Mucosa of descending colon (tissue), 3 donors: ENCODE measurements at regions not wholly inside any gene's neighbourhood (a gene's known extent, or its start where the extent isn't known, plus 50 kb on each side); places are given as distances from the start of the nearest gene placed in this dataset.

ENCODE experiments used
- ATAC-seq: fragments of 200-7000 bp; cut with Tn5 transposase; one replicate; pipeline ENCODE4 v1.9.1; 2020; ENCODE audit warnings: mild to moderate bottlenecking, moderate library complexity
- DNase-seq, 3 donors: peaks; one replicate each; pipeline ENCODE4 v3.0.0-alpha.2; 2020
- H3K36me3 ChIP-seq: fragments of 200-600 bp; one replicate; pipeline ENCODE4 v1.8.0; 2021; ENCODE audit warnings: low read depth, mild to moderate bottlenecking
- H3K4me1 ChIP-seq: fragments of 200-600 bp; one replicate; pipeline ENCODE4 v1.8.0; 2021; ENCODE audit warnings: low read depth, mild to moderate bottlenecking
- H3K4me3 ChIP-seq: fragments of 200-600 bp; one replicate; pipeline ENCODE4 v1.8.0; 2021; ENCODE audit warnings: mild to moderate bottlenecking
- H3K9me3 ChIP-seq: fragments of 200-600 bp; one replicate; pipeline ENCODE4 v1.8.0; 2021; ENCODE audit warnings: mild to moderate bottlenecking
- intact Hi-C, 2 donors: fragments of 100-400 bp; cut with DNase I in 1 of 2; cut with micrococcal nuclease in 1 of 2; formaldehyde crosslinking; loops; one replicate each; pipeline versions ENCODE4 v1.11.0 to v1.11.1; 2022; cut with DNase I, micrococcal nuclease
- TF ChIP-seq, protein P1 (sequence below): fragments of 200-600 bp; IDR thresholded peaks from one replicate; pipeline ENCODE4 v1.8.0; 2022; ENCODE audit warnings: antibody characterized with exemption, mild to moderate bottlenecking
- donor health status: DM: no; HTN: no; CAD: no; lungs with moderate emphysema.
- donor health status: DM: no; HTN: no; CAD: no.
- donor health status: DM: no; HTN: yes; CAD: no.

DNA sequence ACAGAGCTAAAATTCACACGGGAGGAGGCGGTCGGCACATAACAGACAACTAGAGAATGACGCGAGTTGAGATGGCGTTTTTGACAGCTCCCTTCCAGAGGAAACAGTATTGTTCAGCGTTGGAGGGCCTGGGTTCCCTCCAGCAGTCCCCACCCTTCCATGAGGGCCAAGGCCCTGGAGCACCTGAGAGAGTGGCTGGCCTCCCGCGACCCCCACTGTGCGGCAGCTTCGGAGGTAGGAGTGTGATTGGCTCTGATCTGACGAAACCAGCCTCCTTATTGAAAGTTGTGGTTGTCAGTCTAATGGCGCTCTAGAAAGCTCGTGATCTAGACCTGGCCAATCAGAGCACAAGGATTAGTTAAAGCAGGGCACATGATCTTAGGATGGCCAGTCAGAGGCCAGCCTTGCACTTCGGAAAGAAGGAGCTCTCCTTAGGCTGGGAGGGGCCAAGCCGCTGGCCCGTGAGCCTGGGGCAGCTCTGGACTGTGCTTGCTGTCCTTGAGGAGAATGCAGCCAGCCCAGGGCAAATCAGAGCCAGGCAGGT is 104.5 kb upstream of the CELF4 start:
- Histone ChIP-seq H3K4me1 (no peaks in the 10 kb centered on the region), H3K9me3 (no peaks in the 10 kb centered on the region), H3K4me3 (no peak overlapping the region), H3K36me3 (no peaks in the 10 kb centered on the region)
- no peak for DNase-seq
- intact Hi-C loops: no loop called here
- TF ChIP-seq, protein P1, sequence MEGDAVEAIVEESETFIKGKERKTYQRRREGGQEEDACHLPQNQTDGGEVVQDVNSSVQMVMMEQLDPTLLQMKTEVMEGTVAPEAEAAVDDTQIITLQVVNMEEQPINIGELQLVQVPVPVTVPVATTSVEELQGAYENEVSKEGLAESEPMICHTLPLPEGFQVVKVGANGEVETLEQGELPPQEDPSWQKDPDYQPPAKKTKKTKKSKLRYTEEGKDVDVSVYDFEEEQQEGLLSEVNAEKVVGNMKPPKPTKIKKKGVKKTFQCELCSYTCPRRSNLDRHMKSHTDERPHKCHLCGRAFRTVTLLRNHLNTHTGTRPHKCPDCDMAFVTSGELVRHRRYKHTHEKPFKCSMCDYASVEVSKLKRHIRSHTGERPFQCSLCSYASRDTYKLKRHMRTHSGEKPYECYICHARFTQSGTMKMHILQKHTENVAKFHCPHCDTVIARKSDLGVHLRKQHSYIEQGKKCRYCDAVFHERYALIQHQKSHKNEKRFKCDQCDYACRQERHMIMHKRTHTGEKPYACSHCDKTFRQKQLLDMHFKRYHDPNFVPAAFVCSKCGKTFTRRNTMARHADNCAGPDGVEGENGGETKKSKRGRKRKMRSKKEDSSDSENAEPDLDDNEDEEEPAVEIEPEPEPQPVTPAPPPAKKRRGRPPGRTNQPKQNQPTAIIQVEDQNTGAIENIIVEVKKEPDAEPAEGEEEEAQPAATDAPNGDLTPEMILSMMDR: no peak
- no peak for ATAC-seq

DNA sequence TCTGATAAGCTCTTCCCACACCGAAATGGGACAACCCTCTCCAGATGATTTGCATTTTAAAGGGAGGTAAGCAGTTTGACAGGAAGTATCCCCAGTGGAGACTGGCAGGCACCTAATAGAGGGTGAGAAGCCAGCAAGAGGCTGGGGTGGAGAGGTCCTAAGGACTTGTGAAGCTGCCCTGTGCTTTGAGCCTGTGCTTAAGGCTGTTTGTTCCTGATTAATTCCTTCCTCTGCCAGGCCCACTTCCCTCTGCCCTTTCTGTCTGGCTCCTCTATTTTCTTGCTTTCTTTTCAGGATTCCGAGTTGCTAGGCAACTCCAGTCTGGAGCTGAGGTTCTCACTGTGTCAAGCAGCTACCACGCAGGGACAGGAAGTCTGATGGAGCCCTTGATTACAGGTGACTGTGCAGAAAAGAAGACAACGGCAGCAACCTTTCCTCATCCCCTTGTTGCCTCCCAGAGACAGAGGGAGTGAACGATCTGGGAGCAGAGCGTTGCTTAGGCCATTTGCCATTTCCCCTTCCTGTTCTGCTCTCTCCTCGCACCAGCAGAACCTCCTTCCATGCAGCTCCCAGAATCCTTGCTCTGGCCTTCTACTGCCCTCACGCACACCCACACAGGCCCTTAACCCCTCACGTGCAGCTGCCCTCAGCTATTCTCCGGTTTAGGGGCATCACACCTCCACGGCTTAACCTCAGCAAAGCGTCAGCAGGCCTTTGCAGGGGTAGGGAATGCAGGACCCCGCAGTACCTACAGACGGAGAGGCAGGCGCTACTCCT is 103.6 kb upstream of the CELF4 start:
- no peak overlapping the region for H3K4me3 ChIP-seq
- TF ChIP-seq, protein P1: no peak
- no peak for ATAC-seq
- H3K9me3 ChIP-seq: no peaks in the 10 kb centered on the region
- no peak for DNase-seq
- intact Hi-C loops: no loop called here
- no peaks in the 10 kb centered on the region for H3K36me3 ChIP-seq
- no peaks in the 10 kb centered on the region for H3K4me1 ChIP-seq

DNA sequence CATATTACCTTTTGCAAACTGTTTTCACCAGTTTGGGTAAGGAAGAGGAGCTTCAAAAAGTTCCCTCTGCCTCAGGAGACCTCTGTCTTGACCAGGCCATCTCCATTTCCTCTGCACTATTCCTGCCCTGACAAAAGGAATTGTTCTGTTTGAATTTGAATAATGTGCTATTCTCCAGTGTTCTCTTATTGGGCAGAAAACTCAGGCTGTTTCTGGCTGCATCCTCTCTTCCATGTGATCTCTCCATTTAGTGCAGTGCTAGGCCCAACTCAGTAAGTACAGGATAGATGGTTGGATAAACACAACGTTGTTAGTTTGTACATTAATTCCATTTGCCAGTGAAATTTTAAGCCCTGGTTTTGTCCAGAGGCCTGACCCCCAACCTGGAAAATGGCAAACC is 102.2 kb upstream of the CELF4 start:
- DNase-seq (no peak), ATAC-seq (no peak)
- intact Hi-C loops: no loop called here
- TF ChIP-seq, protein P1: no peak
- Histone ChIP-seq H3K4me3 (no peak overlapping the region), H3K36me3 (no peaks in the 10 kb centered on the region), H3K9me3 (no peaks in the 10 kb centered on the region), H3K4me1 (no peaks in the 10 kb centered on the region)

DNA sequence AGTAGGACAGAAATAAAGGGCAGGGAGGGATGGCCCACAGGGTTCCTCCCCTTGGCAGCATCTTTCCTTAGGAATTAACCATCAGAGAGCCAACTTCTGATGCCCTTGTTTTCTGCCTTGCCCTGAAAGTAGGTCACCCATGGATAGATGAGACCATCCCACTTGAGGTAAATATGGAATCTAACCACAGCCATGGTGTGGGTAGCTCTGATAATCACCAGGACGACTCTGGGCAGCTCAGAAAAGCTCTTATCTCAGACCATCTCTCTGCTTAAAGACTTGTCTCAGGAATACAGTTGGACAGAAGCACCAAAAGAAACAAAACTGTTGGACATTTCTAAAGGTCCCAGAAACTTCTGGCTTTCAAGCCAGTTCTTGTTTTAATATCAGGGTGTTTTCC is 101.4 kb upstream of the CELF4 start:
- ATAC-seq (no peak), DNase-seq (no peak)
- Histone ChIP-seq H3K4me3 (no peak overlapping the region), H3K36me3 (no peaks in the 10 kb centered on the region), H3K4me1 (no peaks in the 10 kb centered on the region), H3K9me3 (no peaks in the 10 kb centered on the region)
- TF ChIP-seq, protein P1: no peak
- intact Hi-C loops: no loop called here

DNA sequence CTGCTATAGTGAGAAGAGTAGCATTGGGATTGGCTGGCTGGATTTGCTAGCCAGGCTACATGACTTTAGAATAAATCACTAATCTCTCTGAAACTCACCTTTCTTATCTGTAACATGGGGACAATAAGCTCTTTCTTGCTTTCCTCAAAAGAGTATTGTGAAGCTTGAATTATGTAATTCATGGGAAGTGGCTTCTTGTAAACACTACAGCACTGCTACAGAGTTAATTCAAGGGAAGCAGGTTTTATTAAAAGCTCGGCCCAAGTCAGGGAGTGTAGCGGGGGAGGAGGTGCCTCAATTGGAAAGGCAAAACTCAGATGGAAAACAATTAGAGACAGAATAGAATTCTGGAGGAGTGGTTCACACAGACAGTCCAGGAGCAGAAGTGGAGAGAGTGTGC is 100.9 kb upstream of the CELF4 start:
- DNase-seq (no peak), ATAC-seq (no peak)
- Histone ChIP-seq H3K36me3 (no peaks in the 10 kb centered on the region), H3K4me3 (no peak overlapping the region), H3K9me3 (no peaks in the 10 kb centered on the region), H3K4me1 (no peaks in the 10 kb centered on the region)
- TF ChIP-seq, protein P1: no peak
- intact Hi-C loops: no loop called here
